Stimulated activated naive CD8-positive, alpha-beta T cell treated with anti-CD3 and anti-CD28 coated beads, Interleukin-15, Interleukin-2, amounts not matched to agents 100 ng/mL and 50 ng/mL, for 24 hours (primary cell): ENCODE measurements at regions not wholly inside any gene's neighbourhood (a gene's known extent, or its start where the extent isn't known, plus 50 kb on each side); places are given as distances from the start of the nearest gene placed in this dataset.

Source experiments
- H3K27ac Mint-ChIP-seq: one replicate; pipeline ENCODE4 v1.8.0; 2021; ENCODE audit warnings: mild to moderate bottlenecking, mixed read lengths
- H3K27me3 Mint-ChIP-seq: one replicate; pipeline ENCODE4 v1.8.0; 2021; ENCODE audit warnings: mixed read lengths
- H3K36me3 Mint-ChIP-seq: one replicate; pipeline ENCODE4 v1.8.0; 2021; ENCODE audit warnings: low read depth, mixed read lengths
- H3K4me1 Mint-ChIP-seq: one replicate; pipeline ENCODE4 v1.8.0; 2021; ENCODE audit warnings: low read depth, mixed read lengths
- H3K4me3 Mint-ChIP-seq: one replicate; pipeline ENCODE4 v1.8.0; 2021; ENCODE audit warnings: mild to moderate bottlenecking, mixed read lengths
- H3K9me3 Mint-ChIP-seq: one replicate; pipeline ENCODE4 v1.8.0; 2021; ENCODE audit warnings: mixed read lengths

DNA sequence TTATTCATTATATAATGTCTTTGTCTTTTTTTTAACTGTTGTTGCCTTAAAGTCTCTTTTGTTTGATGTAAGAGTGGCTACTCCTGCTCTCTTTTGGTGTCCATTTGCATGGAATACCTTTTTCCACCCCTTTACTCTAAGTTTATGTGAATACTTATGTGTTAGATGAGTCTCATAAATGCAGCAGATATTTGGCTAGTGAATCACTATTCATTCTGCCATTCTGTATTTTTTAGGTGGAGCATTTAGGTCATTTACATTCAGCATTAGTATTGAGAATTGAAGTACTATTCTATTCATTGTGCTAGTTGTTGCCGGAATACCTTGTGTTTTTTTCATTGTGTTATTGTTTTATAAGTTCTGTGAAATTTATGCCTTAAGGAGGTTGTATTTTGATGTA, 317.1 kb downstream of the ANXA1 start:
- Mint-ChIP-seq H3K27me3 (no peaks in the 10 kb centered on the region), H3K4me3 (no peak overlapping the region), H3K36me3 (no peaks in the 10 kb centered on the region), H3K4me1 (no peaks in the 10 kb centered on the region), H3K9me3 (peaks cover 4% of the 10 kb centered on the region), H3K27ac (no peak overlapping the region)

DNA sequence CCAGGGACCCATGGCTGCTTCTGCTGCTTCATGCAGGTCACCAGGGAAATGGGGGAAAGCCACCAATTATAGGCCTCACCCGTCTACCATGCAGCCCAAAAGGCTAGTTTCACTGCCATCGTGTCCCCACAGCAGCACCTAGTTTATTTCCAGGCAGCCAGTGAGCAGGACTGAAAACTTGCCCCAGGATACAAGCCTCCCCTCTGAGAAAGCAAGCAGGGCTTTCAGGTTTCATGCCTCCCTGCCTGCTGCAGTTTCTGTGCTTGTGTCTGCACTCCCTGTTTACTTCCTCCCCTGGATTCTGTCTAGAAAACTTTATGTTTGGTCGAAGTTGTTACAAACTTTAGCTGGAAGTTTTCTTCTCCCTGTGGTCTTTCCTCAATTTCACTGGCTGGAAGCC, 319.1 kb downstream of the ANXA1 start:
- no peaks in the 10 kb centered on the region for H3K27me3 Mint-ChIP-seq
- no peak overlapping the region for H3K4me3 Mint-ChIP-seq
- H3K27ac Mint-ChIP-seq, result no peak overlapping the region
- peaks cover 9% of the 10 kb centered on the region for H3K9me3 Mint-ChIP-seq
- H3K36me3 Mint-ChIP-seq, result no peaks in the 10 kb centered on the region
- no peaks in the 10 kb centered on the region for H3K4me1 Mint-ChIP-seq

DNA sequence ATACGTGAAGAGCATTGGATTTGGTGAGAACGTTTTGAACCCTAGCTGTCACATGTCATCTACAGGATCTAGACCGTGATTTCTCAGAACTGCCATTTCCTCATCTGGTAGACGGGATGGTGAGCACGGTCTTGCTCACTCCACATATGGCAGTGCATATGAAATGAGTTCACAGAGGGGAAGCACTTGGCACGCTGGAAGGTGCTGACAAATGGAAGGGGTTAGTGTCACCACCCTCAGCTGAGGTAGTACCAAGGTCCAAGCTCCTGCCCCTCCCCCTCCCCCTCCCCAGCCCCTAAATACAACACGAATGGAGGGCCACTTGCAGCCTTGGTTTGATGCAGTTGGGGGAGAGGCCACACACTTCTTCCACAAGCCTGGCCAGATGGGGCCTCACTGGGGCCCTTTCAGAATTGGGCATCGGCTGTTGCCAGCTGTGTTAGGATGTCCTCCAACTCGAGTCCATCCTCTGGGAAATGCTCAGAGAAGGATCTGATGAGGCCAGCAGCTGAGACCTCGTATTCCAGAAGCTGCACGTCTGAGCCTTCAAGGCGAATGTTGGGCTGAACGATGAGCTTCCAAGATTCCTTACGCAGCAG, 322.4 kb downstream of the ANXA1 start:
- Mint-ChIP-seq H3K36me3 (no peaks in the 10 kb centered on the region), H3K4me1 (no peaks in the 10 kb centered on the region)

DNA sequence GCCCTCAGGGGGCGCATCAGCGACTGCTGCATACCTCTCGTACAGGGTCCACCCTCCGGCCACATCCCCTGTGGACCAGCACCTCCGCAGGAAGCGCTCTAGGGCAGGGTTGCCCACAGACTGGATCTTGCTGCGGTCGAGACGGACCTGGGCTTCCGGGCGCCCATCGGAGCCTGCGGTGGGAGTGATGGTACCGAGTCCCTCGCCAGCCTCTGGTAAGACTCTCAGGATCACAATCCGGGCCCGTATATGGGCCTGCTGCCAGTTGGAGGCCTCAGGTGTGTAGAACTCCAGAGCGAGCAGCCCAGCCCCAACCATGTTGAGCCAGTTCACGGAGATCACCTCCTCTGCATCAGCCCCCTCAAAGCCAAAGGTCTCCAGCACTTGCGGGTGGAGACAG, 323.0 kb downstream of the ANXA1 start:
- Mint-ChIP-seq H3K9me3 (peaks cover 5% of the 10 kb centered on the region), H3K27ac (no peak overlapping the region), H3K36me3 (no peaks in the 10 kb centered on the region), H3K4me3 (no peak overlapping the region), H3K27me3 (no peaks in the 10 kb centered on the region), H3K4me1 (no peaks in the 10 kb centered on the region)

More for the DNA sequence above, 322.4 kb downstream of the ANXA1 start:
- Mint-ChIP-seq H3K27ac (no peak overlapping the region), H3K9me3 (peaks cover 5% of the 10 kb centered on the region), H3K4me3 (no peak overlapping the region), H3K27me3 (no peaks in the 10 kb centered on the region)

DNA sequence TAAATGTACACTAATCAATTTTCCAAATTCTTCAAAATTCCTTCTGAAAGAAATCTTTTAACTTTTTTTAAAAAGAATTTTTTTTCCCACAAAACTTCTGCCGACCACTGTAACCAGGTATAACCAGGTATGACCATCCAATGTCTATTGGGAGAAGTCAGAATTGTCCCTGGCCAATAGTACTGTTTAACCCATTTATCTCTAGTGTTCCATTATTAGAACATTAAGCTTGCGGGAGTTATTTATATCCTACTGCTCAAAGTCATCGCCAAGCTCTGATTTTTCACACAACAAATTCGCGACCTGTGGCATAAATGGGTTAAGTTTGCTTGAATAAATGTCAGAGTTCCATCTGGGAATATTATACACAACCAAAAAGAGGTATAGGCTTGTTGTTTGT, 343.2 kb downstream of the ANXA1 start:
- Mint-ChIP-seq H3K27me3 (no peaks in the 10 kb centered on the region), H3K9me3 (peaks cover 6% of the 10 kb centered on the region), H3K36me3 (no peaks in the 10 kb centered on the region), H3K27ac (no peak overlapping the region), H3K4me1 (no peaks in the 10 kb centered on the region), H3K4me3 (no peak overlapping the region)

DNA sequence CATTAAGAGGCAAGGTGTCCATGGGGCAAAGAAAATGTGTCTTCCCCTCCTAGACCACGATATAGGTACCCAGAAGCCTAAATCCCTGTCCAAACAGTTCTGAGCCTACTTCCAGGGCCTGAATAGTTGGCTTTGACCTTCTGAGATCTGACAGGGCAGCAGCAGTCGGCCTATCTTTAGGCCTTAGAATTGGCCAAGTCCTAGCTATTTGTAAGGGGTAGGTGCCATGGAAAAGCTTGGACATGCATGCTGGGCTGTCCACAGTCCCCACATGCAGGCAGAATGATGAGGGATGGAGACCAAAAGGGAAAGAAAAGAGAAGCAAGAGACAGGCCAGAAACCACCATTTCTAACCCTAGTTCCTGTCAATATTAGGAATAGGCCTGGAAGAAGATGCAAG, 346.1 kb downstream of the ANXA1 start:
- no peaks in the 10 kb centered on the region for H3K27me3 Mint-ChIP-seq
- H3K27ac Mint-ChIP-seq, result no peak overlapping the region
- H3K9me3 Mint-ChIP-seq, result peaks cover 6% of the 10 kb centered on the region
- no peaks in the 10 kb centered on the region for H3K4me1 Mint-ChIP-seq
- H3K36me3 Mint-ChIP-seq, result no peaks in the 10 kb centered on the region
- H3K4me3 Mint-ChIP-seq, result no peak overlapping the region

DNA sequence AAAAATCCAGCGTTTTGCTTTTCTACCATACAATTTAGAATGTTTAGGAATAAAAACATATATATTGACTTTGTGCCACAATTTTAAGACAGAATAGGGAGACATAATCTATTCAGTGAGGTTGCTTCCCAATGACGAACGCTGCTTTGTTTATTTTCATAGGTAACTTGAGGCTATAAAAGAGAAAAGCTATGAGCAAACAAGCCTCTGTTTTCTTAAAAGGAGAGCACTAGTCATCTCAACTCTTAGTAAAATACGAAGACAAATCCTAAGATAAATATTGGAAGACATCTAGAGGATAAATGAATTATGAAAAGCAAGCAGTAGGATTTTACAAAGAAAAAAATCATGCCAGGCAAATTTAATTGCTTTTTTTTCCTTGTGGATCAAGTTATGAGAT, 363.6 kb downstream of the ANXA1 start:
- no peaks in the 10 kb centered on the region for H3K27me3 Mint-ChIP-seq
- no peaks in the 10 kb centered on the region for H3K36me3 Mint-ChIP-seq
- no peaks in the 10 kb centered on the region for H3K4me1 Mint-ChIP-seq
- no peaks in the 10 kb centered on the region for H3K9me3 Mint-ChIP-seq
- no peak overlapping the region for H3K4me3 Mint-ChIP-seq
- no peak overlapping the region for H3K27ac Mint-ChIP-seq

DNA sequence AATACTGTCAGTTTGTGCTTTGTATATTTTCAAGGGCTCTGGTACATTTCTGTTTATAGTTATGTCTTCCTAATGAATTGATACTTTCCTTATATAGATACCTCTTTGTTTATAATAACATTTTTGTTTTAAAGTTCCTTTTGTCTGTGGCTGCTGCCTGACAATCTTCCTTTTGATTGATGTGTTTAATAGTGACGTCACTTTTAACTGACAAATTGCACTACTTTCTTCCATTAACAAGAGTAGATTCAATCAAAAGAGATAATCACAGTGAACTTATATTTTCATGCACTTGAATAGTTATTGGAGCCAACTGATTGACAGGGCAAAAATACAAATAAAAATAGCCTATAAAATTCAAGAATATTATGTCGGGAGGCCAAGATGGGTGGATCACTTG, 371.7 kb downstream of the ANXA1 start:
- H3K4me3 Mint-ChIP-seq, result no peak overlapping the region
- no peaks in the 10 kb centered on the region for H3K36me3 Mint-ChIP-seq
- no peaks in the 10 kb centered on the region for H3K4me1 Mint-ChIP-seq
- no peaks in the 10 kb centered on the region for H3K27me3 Mint-ChIP-seq
- H3K27ac Mint-ChIP-seq, result no peak overlapping the region
- H3K9me3 Mint-ChIP-seq, result no peaks in the 10 kb centered on the region

DNA sequence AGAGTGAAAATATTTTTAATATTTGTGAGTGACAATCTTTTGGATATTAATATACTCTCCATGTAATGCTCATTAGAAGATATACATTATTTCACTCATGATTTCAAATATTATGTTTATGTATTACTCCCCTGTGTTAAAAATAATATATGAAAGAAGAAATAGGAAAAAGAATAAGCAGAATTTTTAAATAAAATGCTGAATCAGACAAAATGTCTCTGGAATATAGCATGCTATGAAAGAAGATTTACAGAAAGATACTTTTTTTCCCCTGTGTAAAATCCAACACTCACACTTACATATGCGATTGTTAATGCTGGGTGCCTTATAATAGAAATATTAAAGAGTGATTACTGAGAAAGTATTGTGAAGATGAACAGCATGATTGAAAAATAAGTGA, 373.7 kb downstream of the ANXA1 start:
- no peaks in the 10 kb centered on the region for H3K36me3 Mint-ChIP-seq
- H3K27ac Mint-ChIP-seq, result no peak overlapping the region
- H3K27me3 Mint-ChIP-seq, result no peaks in the 10 kb centered on the region
- H3K4me3 Mint-ChIP-seq, result no peak overlapping the region
- no peaks in the 10 kb centered on the region for H3K9me3 Mint-ChIP-seq
- no peaks in the 10 kb centered on the region for H3K4me1 Mint-ChIP-seq

DNA sequence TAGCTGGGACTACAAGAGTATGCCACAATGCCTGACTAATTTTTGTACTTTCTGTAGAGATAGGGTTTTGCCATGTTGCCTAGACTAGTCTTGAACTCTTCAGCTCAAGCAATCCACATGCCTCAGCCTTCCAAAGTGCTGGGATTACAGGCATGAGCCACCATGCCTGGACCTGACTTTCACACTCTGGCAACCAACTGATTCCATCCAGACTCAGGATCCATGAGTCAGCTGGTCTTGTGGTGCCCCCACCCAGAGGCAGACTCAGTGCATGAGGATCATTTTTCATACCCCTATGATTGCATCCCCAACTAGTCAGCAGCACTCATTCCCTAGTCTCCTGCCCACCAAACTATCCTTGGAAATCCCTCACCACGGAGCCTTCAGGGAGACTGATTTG, 375.9 kb downstream of the ANXA1 start:
- H3K4me3 Mint-ChIP-seq, result no peak overlapping the region
- H3K27me3 Mint-ChIP-seq, result no peaks in the 10 kb centered on the region
- H3K4me1 Mint-ChIP-seq, result no peaks in the 10 kb centered on the region
- H3K27ac Mint-ChIP-seq, result no peak overlapping the region
- H3K36me3 Mint-ChIP-seq, result no peaks in the 10 kb centered on the region
- H3K9me3 Mint-ChIP-seq, result no peaks in the 10 kb centered on the region

DNA sequence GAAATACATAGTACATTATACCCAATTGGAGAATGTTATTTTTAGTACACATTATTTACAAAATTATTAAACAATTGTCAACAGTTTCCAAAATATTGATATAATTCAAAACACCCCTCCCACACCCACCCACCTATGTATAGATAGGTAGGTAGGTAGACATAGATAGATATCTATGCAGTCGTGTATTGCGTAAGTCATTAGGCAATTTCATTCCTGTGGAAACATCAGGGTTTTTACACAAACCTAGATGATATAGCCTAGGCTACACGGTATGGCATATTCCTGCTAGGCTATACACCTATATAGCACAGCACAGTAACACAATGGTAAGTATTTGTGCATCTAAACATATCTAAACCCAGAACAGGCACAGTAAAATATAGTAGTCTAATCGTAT, 377.3 kb downstream of the ANXA1 start:
- Mint-ChIP-seq H3K27me3 (no peaks in the 10 kb centered on the region), H3K4me3 (no peak overlapping the region), H3K9me3 (no peaks in the 10 kb centered on the region), H3K4me1 (no peaks in the 10 kb centered on the region), H3K36me3 (no peaks in the 10 kb centered on the region), H3K27ac (no peak overlapping the region)

DNA sequence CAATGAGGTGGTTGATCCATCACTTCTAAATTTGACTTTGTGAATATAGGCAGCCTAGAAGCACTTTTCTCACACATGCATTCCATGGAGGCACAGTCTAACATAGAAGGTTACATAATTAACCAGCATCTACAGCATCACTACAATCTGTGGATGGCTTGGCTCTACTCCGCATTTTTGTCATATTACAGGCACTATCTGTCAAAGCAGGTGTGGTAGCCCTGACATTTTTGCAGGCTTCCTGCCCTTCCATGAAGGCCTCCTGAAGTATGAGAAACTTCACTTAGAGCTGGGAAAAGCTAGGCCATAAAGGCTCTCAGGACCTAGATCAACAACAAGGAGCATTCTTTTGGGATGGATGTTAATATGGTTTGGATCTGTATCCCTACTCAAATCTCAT, 378.0 kb downstream of the ANXA1 start:
- Mint-ChIP-seq H3K27ac (no peak overlapping the region), H3K4me3 (no peak overlapping the region)

DNA sequence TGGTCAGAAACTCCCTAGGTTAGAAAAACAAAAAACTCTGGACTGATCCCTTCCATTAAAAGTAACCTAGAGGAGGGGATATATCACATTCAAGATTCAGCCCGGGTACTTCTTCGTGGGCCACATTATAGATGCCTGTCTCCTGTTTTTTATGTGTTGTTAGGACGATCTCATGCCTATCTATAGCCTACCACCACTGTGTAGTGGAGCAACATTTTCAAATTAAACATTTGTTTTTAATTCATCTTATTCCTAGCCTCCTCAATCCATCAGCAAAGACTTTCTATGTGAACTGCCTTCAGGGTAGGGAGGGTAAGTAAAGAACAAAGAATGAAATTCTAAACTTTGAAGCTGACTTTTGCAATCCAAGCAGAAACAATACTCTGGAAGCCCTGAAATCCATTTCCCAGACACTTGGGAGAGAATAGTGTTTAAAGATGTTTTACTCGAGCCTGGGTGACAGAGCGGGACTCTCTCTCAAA, 379.4 kb downstream of the ANXA1 start:
- H3K27me3 Mint-ChIP-seq, result no peaks in the 10 kb centered on the region
- no peaks in the 10 kb centered on the region for H3K9me3 Mint-ChIP-seq
- H3K36me3 Mint-ChIP-seq, result no peaks in the 10 kb centered on the region
- no peak overlapping the region for H3K4me3 Mint-ChIP-seq
- no peak overlapping the region for H3K27ac Mint-ChIP-seq
- no peaks in the 10 kb centered on the region for H3K4me1 Mint-ChIP-seq

More for the DNA sequence above, 378.0 kb downstream of the ANXA1 start:
- Mint-ChIP-seq H3K27me3 (no peaks in the 10 kb centered on the region), H3K9me3 (no peaks in the 10 kb centered on the region), H3K36me3 (no peaks in the 10 kb centered on the region), H3K4me1 (no peaks in the 10 kb centered on the region)

DNA sequence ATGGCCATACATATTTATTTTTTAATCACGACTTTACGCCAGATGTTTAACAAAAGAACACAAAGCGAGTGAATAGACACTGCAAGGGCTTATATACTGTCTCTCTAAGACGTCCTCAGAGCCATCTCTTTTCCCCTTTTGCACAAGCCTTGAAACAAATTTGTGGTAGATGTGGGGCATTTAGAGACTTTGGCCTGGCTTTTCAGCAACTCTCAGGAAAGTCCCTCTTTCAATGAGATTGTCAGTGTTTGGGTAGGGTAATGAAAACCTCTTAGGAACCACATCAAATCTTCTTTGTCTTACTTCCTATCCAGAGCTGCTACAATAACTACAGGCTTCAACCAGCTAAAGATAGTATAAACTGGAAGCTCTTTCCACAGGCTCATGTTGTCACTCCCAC, 380.0 kb downstream of the ANXA1 start:
- H3K27me3 Mint-ChIP-seq, result no peaks in the 10 kb centered on the region
- no peak overlapping the region for H3K27ac Mint-ChIP-seq
- no peaks in the 10 kb centered on the region for H3K9me3 Mint-ChIP-seq
- H3K4me1 Mint-ChIP-seq, result no peaks in the 10 kb centered on the region
- no peak overlapping the region for H3K4me3 Mint-ChIP-seq
- H3K36me3 Mint-ChIP-seq, result no peaks in the 10 kb centered on the region

DNA sequence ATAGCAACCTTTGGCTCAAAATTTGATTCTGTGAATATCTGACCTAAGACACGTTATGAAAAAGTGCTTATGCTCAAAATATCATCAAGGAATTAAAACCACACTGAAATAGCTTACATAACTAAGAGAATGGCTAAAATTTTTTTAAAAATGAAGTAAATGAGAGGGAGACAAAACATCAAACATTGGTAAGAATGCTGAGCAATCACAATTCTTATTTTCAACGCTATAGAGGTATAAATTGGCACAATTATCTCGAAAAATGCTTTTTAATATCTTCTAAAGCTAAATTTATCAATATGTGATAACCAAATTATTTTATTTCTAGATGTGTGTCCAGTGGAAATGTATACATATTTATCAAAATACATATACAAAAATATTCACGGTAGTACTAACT, 381.3 kb downstream of the ANXA1 start:
- Mint-ChIP-seq H3K36me3 (no peaks in the 10 kb centered on the region), H3K4me3 (no peak overlapping the region), H3K27me3 (no peaks in the 10 kb centered on the region), H3K27ac (no peak overlapping the region), H3K4me1 (no peaks in the 10 kb centered on the region), H3K9me3 (no peaks in the 10 kb centered on the region)

DNA sequence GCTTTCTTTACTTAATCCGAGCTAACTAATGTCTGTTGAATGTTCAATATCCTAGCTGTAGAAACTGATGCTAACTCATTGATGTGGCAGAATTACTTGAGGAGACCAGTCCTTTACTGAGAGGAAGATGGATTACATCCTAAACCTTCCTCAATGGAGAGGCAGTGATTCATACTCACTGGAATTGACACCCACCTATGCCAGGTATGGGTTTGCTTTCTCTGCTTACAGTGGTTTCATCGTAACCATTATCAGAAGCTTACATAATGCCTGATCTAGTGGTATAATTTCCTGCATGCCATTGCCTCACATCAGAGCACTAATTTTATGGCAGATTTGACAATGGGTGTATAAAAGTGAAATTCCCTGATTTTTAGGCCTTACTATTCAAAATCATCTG, 384.7 kb downstream of the ANXA1 start:
- no peak overlapping the region for H3K27ac Mint-ChIP-seq
- H3K9me3 Mint-ChIP-seq, result peaks cover under 1% of the 10 kb centered on the region
- no peak overlapping the region for H3K4me3 Mint-ChIP-seq
- H3K27me3 Mint-ChIP-seq, result no peaks in the 10 kb centered on the region
- H3K4me1 Mint-ChIP-seq, result no peaks in the 10 kb centered on the region
- no peaks in the 10 kb centered on the region for H3K36me3 Mint-ChIP-seq
